IMR-90 (cell line): ENCODE measurements at regions not wholly inside any gene's neighbourhood (a gene's known extent, or its start where the extent isn't known, plus 50 kb on each side); places are given as distances from the start of the nearest gene placed in this dataset.

ENCODE experiments used
- ATAC-seq: fragments of 200-7000 bp; cut with Tn5 transposase; 2 replicates; pipeline ENCODE4 v1.9.1; 2020; ENCODE audit warnings: low read depth, mild to moderate bottlenecking, moderate library complexity
- BruUV-seq: library from RNA; stranded (reverse); fragments of 400-500 nt; replicated peaks from 2 replicates; lab custom pipeline; 2021; lab: Mats Ljungman, UMichigan
- CTCF ChIA-PET: fragments of 300-600 bp; formaldehyde crosslinking; extraction: SDS; loops from one replicate; lab custom pipeline; 2021; ENCODE audit warnings: antibody characterized with exemption; lab: Yijun Ruan, JAX
- POLR2A ChIA-PET: fragments of 300-600 bp; sonication (Branson Sonifier 250); formaldehyde crosslinking; loops from one replicate; lab custom pipeline; 2022; ENCODE audit warnings: antibody characterized with exemption; ENCODE audit not compliant: unreplicated experiment; lab: Charles Lee
- DNase-seq: peaks from one replicate; pipeline ENCODE4 v3.0.0; 2013
- H2AFZ ChIP-seq: replicated peaks from 2 replicates; pipeline ENCODE3; 2013; ENCODE audit warnings: low read length, mild to moderate bottlenecking; ENCODE audit not compliant: poor library complexity
- H2AK5ac ChIP-seq: 2 replicates; pipeline ENCODE4 v1.6.1; 2013; ENCODE audit warnings: low read depth, low read length, inconsistent platforms
- H2AK9ac ChIP-seq: replicated peaks from 2 replicates; pipeline ENCODE3; 2013; ENCODE audit warnings: mild to moderate bottlenecking, low read depth, low read length, moderate library complexity; ENCODE audit not compliant: poor library complexity
- H2BK120ac ChIP-seq: 2 replicates; pipeline ENCODE4 v1.6.1; 2013; ENCODE audit warnings: low read depth, low read length, inconsistent platforms
- H2BK15ac ChIP-seq: 3 replicates; pipeline ENCODE4 v1.6.1; 2013; ENCODE audit warnings: low read depth, low read length, inconsistent platforms
- H2BK20ac ChIP-seq: 2 replicates; pipeline ENCODE4 v1.6.1; 2013; ENCODE audit warnings: low read depth, mild to moderate bottlenecking, inconsistent platforms, low read length, moderate library complexity
- H2BK5ac ChIP-seq: 2 replicates; pipeline ENCODE4 v1.6.1; 2013; ENCODE audit warnings: mild to moderate bottlenecking, low read depth, low read length, inconsistent platforms; ENCODE audit not compliant: poor library complexity, severe bottlenecking
- H3K14ac ChIP-seq: replicated peaks from 2 replicates; pipeline ENCODE4 v1.6.1; 2013; ENCODE audit warnings: low read depth, low read length, inconsistent platforms
- H3K18ac ChIP-seq: 2 replicates; pipeline ENCODE4 v1.6.1; 2013; ENCODE audit warnings: low read depth, low read length, control low read depth
- H3K23ac ChIP-seq: 2 replicates; pipeline ENCODE4 v1.6.1; 2013; ENCODE audit warnings: low read depth, low read length, inconsistent platforms
- H3K27ac ChIP-seq: 2 replicates; pipeline ENCODE4 v1.5.1; 2013; ENCODE audit warnings: mild to moderate bottlenecking, control low read depth, low read length; ENCODE audit not compliant: insufficient read depth
- H3K27me3 ChIP-seq: 2 replicates; pipeline ENCODE4 v1.6.1; 2013; ENCODE audit warnings: low read length; ENCODE audit not compliant: control insufficient read depth, insufficient read depth
- H3K36me3 ChIP-seq: 2 replicates; pipeline ENCODE4 v1.6.1; 2013; ENCODE audit warnings: low read length, mixed read lengths; ENCODE audit not compliant: control insufficient read depth, insufficient read depth
- H3K4ac ChIP-seq: 2 replicates; pipeline ENCODE4 v1.6.1; 2013; ENCODE audit warnings: low read depth, low read length, inconsistent platforms
- H3K4me1 ChIP-seq: 2 replicates; pipeline ENCODE4 v1.6.1; 2013; ENCODE audit warnings: low read length, mixed read lengths; ENCODE audit not compliant: control insufficient read depth, insufficient read depth
- H3K4me2 ChIP-seq: 2 replicates; pipeline ENCODE4 v1.6.1; 2013; ENCODE audit warnings: low read depth, mild to moderate bottlenecking, control low read depth, low read length, moderate library complexity
- H3K4me3 ChIP-seq: 2 replicates; pipeline ENCODE4 v1.5.1; 2013; ENCODE audit warnings: low read depth, mild to moderate bottlenecking, control low read depth, low read length, moderate library complexity; ENCODE audit not compliant: insufficient read depth
- H3K56ac ChIP-seq: 2 replicates; pipeline ENCODE4 v1.6.1; 2013; ENCODE audit warnings: low read length, inconsistent platforms; ENCODE audit not compliant: insufficient read depth; ENCODE audit errors: extremely low read depth
- H3K79me1 ChIP-seq, 2 experiments: 2 replicates each; pipeline ENCODE4 v1.6.1; 2013; ENCODE audit warnings: low read length in 2 of 2, inconsistent platforms in 1 of 2, low read depth in 1 of 2
- H3K9ac ChIP-seq: 2 replicates; pipeline ENCODE4 v1.6.1; 2013; ENCODE audit warnings: low read depth, low read length, control low read depth
- H3K9me1 ChIP-seq: 2 replicates; pipeline ENCODE4 v1.6.1; 2013; ENCODE audit warnings: low read length, inconsistent platforms; ENCODE audit not compliant: insufficient read depth
- H3K9me3 ChIP-seq: 2 replicates; pipeline ENCODE4 v1.6.1; 2013; ENCODE audit warnings: low read length; ENCODE audit not compliant: control insufficient read depth, insufficient read depth
- H4K20me1 ChIP-seq: 2 replicates; pipeline ENCODE4 v1.6.1; 2013; ENCODE audit warnings: low read length, inconsistent platforms; ENCODE audit not compliant: insufficient read depth
- H4K5ac ChIP-seq: 2 replicates; pipeline ENCODE4 v1.6.1; 2013; ENCODE audit warnings: mild to moderate bottlenecking, low read depth, low read length, control low read depth
- H4K8ac ChIP-seq, 2 experiments: 2 replicates each; pipeline ENCODE4 v1.6.1; 2013; ENCODE audit warnings: low read depth in 2 of 2, low read length in 2 of 2, control low read depth in 1 of 2, inconsistent platforms in 1 of 2
- H4K91ac ChIP-seq: 2 replicates; pipeline ENCODE4 v1.6.1; 2013; ENCODE audit warnings: low read depth, low read length, inconsistent platforms; ENCODE audit not compliant: insufficient read depth
- CTCF ChIP-seq: conservative IDR thresholded peaks from 2 replicates; pipeline ENCODE4 v1.5.1; 2012; ENCODE audit warnings: mild to moderate bottlenecking, low read depth, low read length, improper control_type of control experiment
- FOS ChIP-seq: fragments of 150-350 bp; IDR thresholded peaks from 2 replicates; pipeline ENCODE4 v1.6.1; 2016; ENCODE audit warnings: low read depth, low read length
- WGBS, 2 experiments: methylation state at CpG; one replicate each; pipeline versions ENCODE4 v1.1.5 to v1.1.7; 2013; ENCODE audit warnings: missing lambda C conversion rate in 2 of 2; ENCODE audit not compliant: insufficient read length in 1 of 2; ENCODE audit errors: extremely low coverage in 2 of 2; 5-methylcytosine and 5-hydroxymethylcytosine counted together
- dilution Hi-C: fragments of 300-500 bp; cut with HindIII; formaldehyde crosslinking; loops from one replicate; pipeline ENCODE4 v1.14.3; 2018; ENCODE audit warnings: low sequenced_read_pairs; ENCODE audit not compliant: unreplicated experiment
- in situ Hi-C: fragments of 300-500 bp; cut with MboI; formaldehyde crosslinking; loops from 3 replicates; pipeline ENCODE4 v1.14.3; 2019; ENCODE audit warnings: low sequenced_read_pairs, inconsistent platforms, mixed read lengths
- intact Hi-C: fragments of 100-400 bp; cut with micrococcal nuclease; formaldehyde crosslinking; loops from 2 replicates; pipeline ENCODE4 v1.10.0; 2022

GRCh38 chrX:110420771-110421499 lies 62.3 kb downstream of the RTL9 start:
- Histone ChIP-seq H3K4me2 (peak overlapping the region; percentile 68), H3K23ac (0 out of 2 replicates have a peak overlapping the region, but pooled peaks have one; percentile 30), H3K56ac (no peak overlapping the region), H3K9me1 (0 out of 2 replicates have a peak, but pooled peaks cover 5% of the 10 kb centered on the region), H3K4me3 (no peak overlapping the region), H4K5ac (no peak overlapping the region), H3K18ac (no peak overlapping the region), H3K79me1 (no peaks in the 10 kb centered on the region), H2BK5ac (no peak overlapping the region), H3K27ac (no peak overlapping the region), H4K8ac (no peak overlapping the region), H2AK9ac (no peak overlapping the region), H2AFZ (no peak overlapping the region), H4K91ac (no peak overlapping the region), H3K4ac (no peak overlapping the region), H4K20me1 (no peaks in the 10 kb centered on the region), H3K27me3 (peaks cover 3% of the 10 kb centered on the region; the same call in 1 of the 2 replicates), H3K4me1 (peaks cover 7% of the 10 kb centered on the region), H2AK5ac (no peak overlapping the region), H3K36me3 (no peaks in the 10 kb centered on the region), H3K9me3 (no peaks in the 10 kb centered on the region), H3K9ac (no peak overlapping the region), H2BK15ac (no peak overlapping the region), H3K14ac (no peak overlapping the region), H2BK120ac (no peak overlapping the region), H2BK20ac (no peak overlapping the region)
- dilution Hi-C loops (no loop called here), in situ Hi-C loops (loop anchor here (25.0 kb wide), 2 partner anchors 509 to 709 kb away; no protein-coding TSS in a partner anchor), intact Hi-C loops (no loop called here)
- ChIA-PET CTCF (no interaction called here), POLR2A (no interaction called here)
- peak; percentile 34 for DNase-seq
- ATAC-seq: no peak
- no CpG with 5 or more reads among the region's 9 CpGs for whole genome bisulfite sequencing, 2 experiments
- TF ChIP-seq CTCF (peak; percentile 23; the same call in 1 of the 2 replicates), FOS (no peak)
- BruUV-seq: no TSS peak
